Panc1 (cell line): ENCODE measurements at regions not wholly inside any gene's neighbourhood (a gene's known extent, or its start where the extent isn't known, plus 50 kb on each side); places are given as distances from the start of the nearest gene placed in this dataset.

ENCODE experiments used
- ATAC-seq: fragments of 200-7000 bp; cut with Tn5 transposase; 2 replicates; pipeline ENCODE4 v1.9.1; 2020; ENCODE audit warnings: mild to moderate bottlenecking, moderate library complexity
- BruUV-seq: library from RNA; stranded (reverse); fragments of 400-500 nt; replicated peaks from 2 replicates; lab custom pipeline; 2021; lab: Mats Ljungman, UMichigan
- CTCF ChIA-PET: fragments of 300-600 bp; sonication (Branson Sonifier 250); formaldehyde crosslinking; loops from one replicate; lab custom pipeline; 2022; ENCODE audit warnings: antibody characterized with exemption; lab: Charles Lee
- POLR2A ChIA-PET: fragments of 300-600 bp; sonication (Branson Sonifier 250); formaldehyde crosslinking; loops from one replicate; lab custom pipeline; 2022; ENCODE audit warnings: antibody characterized with exemption; lab: Charles Lee
- DNase-seq: peaks from one replicate; pipeline ENCODE4 v3.0.0-alpha.2; 2010; ENCODE audit warnings: low read depth, low spot score
- H3K27ac ChIP-seq: 2 replicates; pipeline ENCODE4 v1.5.1; 2011; ENCODE audit warnings: mild to moderate bottlenecking, low read length, inconsistent platforms
- H3K27me3 ChIP-seq: fragments of 200-500 bp; sonication (Bioruptor generic); 2 replicates; pipeline ENCODE4 v1.6.0; 2014; ENCODE audit warnings: low read length, inconsistent platforms; ENCODE audit not compliant: control insufficient read depth, insufficient read depth
- H3K36me3 ChIP-seq: fragments of 200-500 bp; sonication (Bioruptor generic); 2 replicates; pipeline ENCODE4 v1.5.1; 2014; ENCODE audit warnings: inconsistent platforms, mild to moderate bottlenecking, low read length, moderate library complexity; ENCODE audit not compliant: control insufficient read depth, insufficient read depth
- H3K4me1 ChIP-seq: 2 replicates; pipeline ENCODE4 v1.5.1; 2011; ENCODE audit warnings: inconsistent platforms, mild to moderate bottlenecking, low read length, moderate library complexity; ENCODE audit not compliant: control insufficient read depth, insufficient read depth
- H3K4me3 ChIP-seq, 2 experiments: 2 replicates each; pipeline ENCODE4 v1.5.1; 2011 to 2012; ENCODE audit warnings: low read depth in 2 of 2, low read length in 2 of 2, mild to moderate bottlenecking in 2 of 2, inconsistent platforms in 1 of 2, moderate library complexity in 1 of 2
- H3K9me3 ChIP-seq: fragments of 200-500 bp; sonication (Bioruptor generic); 2 replicates; pipeline ENCODE4 v1.5.1; 2014; ENCODE audit warnings: low read depth, mild to moderate bottlenecking, inconsistent platforms, low read length, moderate library complexity; ENCODE audit not compliant: control insufficient read depth, insufficient read depth
- POLR2AphosphoS5 ChIP-seq: IDR thresholded peaks from 2 replicates; pipeline ENCODE4 v1.6.1; 2012; ENCODE audit warnings: mild to moderate bottlenecking, low read depth, low read length, moderate library complexity
- SIN3A ChIP-seq: IDR thresholded peaks from 2 replicates; pipeline ENCODE4 v1.6.1; 2012; ENCODE audit warnings: low read depth, mild to moderate bottlenecking, low read length, moderate library complexity, borderline replicate concordance; ENCODE audit not compliant: insufficient read depth
- TCF7L2 ChIP-seq: IDR thresholded peaks from 2 replicates; pipeline ENCODE4 v1.6.1; 2011; ENCODE audit warnings: mild to moderate bottlenecking, low read depth, low read length, inconsistent platforms
- in situ Hi-C: cut with HindIII; loops from 2 replicates; pipeline ENCODE4 v1.10.0; 2016; ENCODE audit warnings: low sequenced_read_pairs, low pct_unique_long_range_greater_than_20kb
- intact Hi-C: fragments of 100-400 bp; cut with micrococcal nuclease; formaldehyde crosslinking; loops from one replicate; pipeline ENCODE4 v1.10.0; 2022; ENCODE audit not compliant: unreplicated experiment
- TF ChIP-seq, protein P1 (sequence below), 2 experiments: IDR thresholded peaks; 2 replicates each; pipeline ENCODE4 v1.6.1; 2011 to 2012; ENCODE audit warnings: low read depth in 2 of 2, control low read depth in 1 of 2, low read length in 1 of 2, mild to moderate bottlenecking in 1 of 2, moderate library complexity in 1 of 2; ENCODE audit not compliant: insufficient read depth in 1 of 2
- TF ChIP-seq, protein P2 (sequence below): fragments of 450-650 bp; IDR thresholded peaks from 2 replicates; pipeline ENCODE4 v1.5.1; 2017; ENCODE audit warnings: mild to moderate bottlenecking

DNA sequence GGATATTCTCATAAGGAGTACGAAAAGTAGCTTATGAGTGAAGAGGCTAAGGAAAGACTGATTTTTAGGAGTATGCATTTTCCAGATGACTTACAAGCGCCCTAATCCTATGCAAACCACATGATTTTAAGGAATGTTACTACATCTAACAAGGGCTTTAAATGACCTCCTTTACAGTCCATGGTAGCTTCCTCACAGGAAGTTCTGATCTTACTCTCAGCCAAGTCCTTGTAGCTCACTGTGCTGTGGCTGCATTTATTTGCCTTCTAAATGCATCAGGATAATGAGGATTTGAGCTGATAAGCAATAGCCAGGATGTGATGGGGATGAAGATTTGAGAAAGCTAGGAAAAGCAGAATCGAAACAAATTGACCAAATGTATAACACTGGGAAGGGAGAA lies 896.0 kb downstream of the MCTP2 start:
- CTCF ChIA-PET = no interaction called here
- POLR2A ChIA-PET = no interaction called here
- BruUV-seq = no TSS peak

DNA sequence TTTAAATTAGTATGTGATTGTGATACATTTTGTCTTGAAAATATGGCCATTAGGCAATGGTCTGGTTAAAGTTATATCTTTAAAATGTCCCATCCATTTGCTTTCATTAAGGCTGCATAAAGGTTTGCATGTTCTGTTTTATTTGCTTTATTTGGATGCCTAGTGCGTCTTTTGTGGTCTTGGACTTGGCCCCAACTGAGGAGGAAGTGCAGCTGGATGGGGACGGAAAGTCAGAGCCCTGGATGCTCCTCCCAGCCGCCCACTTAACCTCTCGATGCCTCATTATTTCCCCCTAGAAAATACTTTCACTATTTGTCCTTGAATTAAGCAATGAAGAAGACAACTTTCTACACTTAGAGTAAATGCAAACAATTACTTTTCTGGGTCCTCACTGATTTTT lies 898.2 kb downstream of the MCTP2 start:
- no TSS peak for BruUV-seq
- no peaks in the 10 kb centered on the region for H3K4me1 ChIP-seq
- no peak for TF ChIP-seq POLR2AphosphoS5
- TF ChIP-seq SIN3A = no peak
- TF ChIP-seq, protein P1, sequence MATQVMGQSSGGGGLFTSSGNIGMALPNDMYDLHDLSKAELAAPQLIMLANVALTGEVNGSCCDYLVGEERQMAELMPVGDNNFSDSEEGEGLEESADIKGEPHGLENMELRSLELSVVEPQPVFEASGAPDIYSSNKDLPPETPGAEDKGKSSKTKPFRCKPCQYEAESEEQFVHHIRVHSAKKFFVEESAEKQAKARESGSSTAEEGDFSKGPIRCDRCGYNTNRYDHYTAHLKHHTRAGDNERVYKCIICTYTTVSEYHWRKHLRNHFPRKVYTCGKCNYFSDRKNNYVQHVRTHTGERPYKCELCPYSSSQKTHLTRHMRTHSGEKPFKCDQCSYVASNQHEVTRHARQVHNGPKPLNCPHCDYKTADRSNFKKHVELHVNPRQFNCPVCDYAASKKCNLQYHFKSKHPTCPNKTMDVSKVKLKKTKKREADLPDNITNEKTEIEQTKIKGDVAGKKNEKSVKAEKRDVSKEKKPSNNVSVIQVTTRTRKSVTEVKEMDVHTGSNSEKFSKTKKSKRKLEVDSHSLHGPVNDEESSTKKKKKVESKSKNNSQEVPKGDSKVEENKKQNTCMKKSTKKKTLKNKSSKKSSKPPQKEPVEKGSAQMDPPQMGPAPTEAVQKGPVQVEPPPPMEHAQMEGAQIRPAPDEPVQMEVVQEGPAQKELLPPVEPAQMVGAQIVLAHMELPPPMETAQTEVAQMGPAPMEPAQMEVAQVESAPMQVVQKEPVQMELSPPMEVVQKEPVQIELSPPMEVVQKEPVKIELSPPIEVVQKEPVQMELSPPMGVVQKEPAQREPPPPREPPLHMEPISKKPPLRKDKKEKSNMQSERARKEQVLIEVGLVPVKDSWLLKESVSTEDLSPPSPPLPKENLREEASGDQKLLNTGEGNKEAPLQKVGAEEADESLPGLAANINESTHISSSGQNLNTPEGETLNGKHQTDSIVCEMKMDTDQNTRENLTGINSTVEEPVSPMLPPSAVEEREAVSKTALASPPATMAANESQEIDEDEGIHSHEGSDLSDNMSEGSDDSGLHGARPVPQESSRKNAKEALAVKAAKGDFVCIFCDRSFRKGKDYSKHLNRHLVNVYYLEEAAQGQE (IDR thresholded peaks at IDR 0.05; ENCODE audit: insufficient read depth in 1 of 2, low read depth in 2 of 2, low read length in 1 of 2) = no peak
- no peak for TF ChIP-seq TCF7L2
- TF ChIP-seq, protein P2, sequence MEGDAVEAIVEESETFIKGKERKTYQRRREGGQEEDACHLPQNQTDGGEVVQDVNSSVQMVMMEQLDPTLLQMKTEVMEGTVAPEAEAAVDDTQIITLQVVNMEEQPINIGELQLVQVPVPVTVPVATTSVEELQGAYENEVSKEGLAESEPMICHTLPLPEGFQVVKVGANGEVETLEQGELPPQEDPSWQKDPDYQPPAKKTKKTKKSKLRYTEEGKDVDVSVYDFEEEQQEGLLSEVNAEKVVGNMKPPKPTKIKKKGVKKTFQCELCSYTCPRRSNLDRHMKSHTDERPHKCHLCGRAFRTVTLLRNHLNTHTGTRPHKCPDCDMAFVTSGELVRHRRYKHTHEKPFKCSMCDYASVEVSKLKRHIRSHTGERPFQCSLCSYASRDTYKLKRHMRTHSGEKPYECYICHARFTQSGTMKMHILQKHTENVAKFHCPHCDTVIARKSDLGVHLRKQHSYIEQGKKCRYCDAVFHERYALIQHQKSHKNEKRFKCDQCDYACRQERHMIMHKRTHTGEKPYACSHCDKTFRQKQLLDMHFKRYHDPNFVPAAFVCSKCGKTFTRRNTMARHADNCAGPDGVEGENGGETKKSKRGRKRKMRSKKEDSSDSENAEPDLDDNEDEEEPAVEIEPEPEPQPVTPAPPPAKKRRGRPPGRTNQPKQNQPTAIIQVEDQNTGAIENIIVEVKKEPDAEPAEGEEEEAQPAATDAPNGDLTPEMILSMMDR = no peak
- ChIA-PET CTCF (no interaction called here), POLR2A (interaction anchor here (0.6 kb wide), 1 partner anchor 82 kb away, joined by 4 read pairs; no protein-coding TSS in a partner anchor)
- H3K36me3 ChIP-seq = no peaks in the 10 kb centered on the region
- intact Hi-C loops (no loop called here), in situ Hi-C loops (no loop called here)
- no peak overlapping the region for H3K27ac ChIP-seq
- no peak for DNase-seq
- no peaks in the 10 kb centered on the region for H3K9me3 ChIP-seq
- no peaks in the 10 kb centered on the region for H3K27me3 ChIP-seq
- no peak for ATAC-seq
- H3K4me3 ChIP-seq = no peak overlapping the region

More for the DNA sequence above, 896.0 kb downstream of the MCTP2 start:
- ATAC-seq = no peak
- intact Hi-C loops = no loop called here
- H3K4me3 ChIP-seq = no peak overlapping the region
- no peak overlapping the region for H3K27ac ChIP-seq
- no peak for DNase-seq
- in situ Hi-C loops = no loop called here
- no peaks in the 10 kb centered on the region for H3K9me3 ChIP-seq
- H3K4me1 ChIP-seq = no peaks in the 10 kb centered on the region
- no peak for TF ChIP-seq POLR2AphosphoS5
- TF ChIP-seq TCF7L2 = no peak
- TF ChIP-seq, protein P1 (IDR thresholded peaks at IDR 0.05; ENCODE audit: insufficient read depth in 1 of 2, low read depth in 2 of 2, low read length in 1 of 2) = no peak
- TF ChIP-seq, protein P2 = no peak
- no peak for TF ChIP-seq SIN3A
- H3K36me3 ChIP-seq = no peaks in the 10 kb centered on the region
- H3K27me3 ChIP-seq = no peaks in the 10 kb centered on the region
